K562 (cell line): ENCODE measurements at regions not wholly inside any gene's neighbourhood (a gene's known extent, or its start where the extent isn't known, plus 50 kb on each side); places are given as distances from the start of the nearest gene placed in this dataset.

Experiments
- ATAC-seq: fragments of 200-7000 bp; cut with Tn5 transposase; 3 replicates; pipeline ENCODE4 v1.9.1; 2020; ENCODE audit warnings: moderate library complexity
- BruUV-seq: library from RNA; stranded (reverse); fragments of 400-500 nt; replicated peaks from 2 replicates; lab custom pipeline; 2021; lab: Mats Ljungman, UMichigan
- CTCF ChIA-PET: fragments of 300-600 bp; formaldehyde crosslinking; extraction: SDS; loops from one replicate; lab custom pipeline; 2021; ENCODE audit warnings: low intra/inter-chr PET ratio; lab: Yijun Ruan, JAX
- POLR2A ChIA-PET: fragments of 300-600, 350-650 bp; sonication (Branson Sonifier 250); formaldehyde crosslinking; extraction: SDS; loops from one replicate; lab custom pipeline; 2021; ENCODE audit warnings: antibody characterized with exemption, inconsistent platforms; lab: Yijun Ruan, JAX
- DNase-seq, 4 experiments: peaks; one replicate each; pipeline versions ENCODE4 v3.0.0 to v3.0.0-alpha.2; 2011 to 2018; ENCODE audit warnings: low spot score in 3 of 4, mixed read lengths in 3 of 4; ENCODE audit errors: extremely low read depth in 1 of 4
- FAIRE-seq: peaks from 2 replicates; lab custom pipeline; 2011; peaks lifted over from hg19 to GRCh38; lab: Jason Lieb, UNC
- H2AFZ ChIP-seq: 2 replicates; pipeline ENCODE4 v1.6.0; 2011; ENCODE audit warnings: low read depth, low read length, control low read depth, inconsistent platforms
- H3K27ac ChIP-seq: fragments of 200-600 bp; 3 replicates; pipeline ENCODE4 v1.8.0; 2011; ENCODE audit warnings: low read depth, mild to moderate bottlenecking, control low read depth, inconsistent platforms, low read length, moderate library complexity, mixed read lengths; ENCODE audit errors: extremely low read depth
- H3K27me3 ChIP-seq, 2 experiments: fragments of 300-600 bp in 1 of 2; 2 replicates in 1 of 2; 3 replicates in 1 of 2; pipeline versions ENCODE4 v1.6.0 to v1.8.0; 2011; ENCODE audit warnings: inconsistent platforms in 2 of 2, low read length in 2 of 2, mild to moderate bottlenecking in 1 of 2, mixed read lengths in 1 of 2, moderate library complexity in 1 of 2; ENCODE audit not compliant: control insufficient read depth in 2 of 2, insufficient read depth in 2 of 2
- H3K36me3 ChIP-seq: fragments of 300-600 bp; 3 replicates; pipeline ENCODE4 v1.8.0; 2011; ENCODE audit warnings: mild to moderate bottlenecking, low read length, inconsistent platforms; ENCODE audit not compliant: control insufficient read depth, insufficient read depth
- H3K4me1 ChIP-seq, 2 experiments: fragments of 200-600 bp in 1 of 2; replicated peaks in 1 of 2; 2 replicates in 1 of 2; 3 replicates in 1 of 2; pipeline versions ENCODE4 v1.5.1 to v1.8.0; 2011; ENCODE audit warnings: inconsistent platforms in 2 of 2, low read length in 2 of 2, mild to moderate bottlenecking in 1 of 2, mixed read lengths in 1 of 2, moderate library complexity in 1 of 2; ENCODE audit not compliant: control insufficient read depth in 2 of 2, insufficient read depth in 2 of 2
- H3K4me2 ChIP-seq: 2 replicates; pipeline ENCODE4 v1.6.1; 2011; ENCODE audit warnings: low read length, control low read depth, inconsistent platforms, mixed read lengths; ENCODE audit not compliant: insufficient read depth
- H3K4me3 ChIP-seq: fragments of 200-600 bp; sonication (generic), shearing (Covaris generic); 2 replicates; pipeline ENCODE4 v1.5.1; 2016; ENCODE audit warnings: control low read depth, inconsistent platforms
- H3K79me2 ChIP-seq: fragments of 200-600 bp; 3 replicates; pipeline ENCODE4 v1.8.0; 2011; ENCODE audit warnings: low read length, inconsistent platforms; ENCODE audit not compliant: control insufficient read depth, insufficient read depth
- H3K9ac ChIP-seq, 2 experiments: 2 replicates each; pipeline versions ENCODE4 v1.6.0 to v1.6.1; 2011; ENCODE audit warnings: low read depth in 2 of 2, low read length in 2 of 2, control low read depth in 1 of 2, inconsistent platforms in 1 of 2, mild to moderate bottlenecking in 1 of 2, mixed read lengths in 1 of 2; ENCODE audit not compliant: insufficient read depth in 1 of 2
- H3K9me1 ChIP-seq: one replicate; pipeline ENCODE4 v1.6.0; 2011; ENCODE audit warnings: inconsistent platforms, mild to moderate bottlenecking, low read length, moderate library complexity; ENCODE audit not compliant: control insufficient read depth, insufficient read depth
- H3K9me3 ChIP-seq: replicated peaks from 2 replicates; pipeline ENCODE4 v1.5.1; 2011; ENCODE audit warnings: low read depth, low read length, inconsistent platforms; ENCODE audit not compliant: control insufficient read depth, insufficient read depth
- H4K20me1 ChIP-seq: replicated peaks from 2 replicates; pipeline ENCODE4 v1.6.1; 2011; ENCODE audit warnings: low read length, inconsistent platforms, mixed read lengths; ENCODE audit not compliant: control insufficient read depth, insufficient read depth
- BCL6 ChIP-seq: fragments of 250-450 bp; sonication (Bioruptor Pico); IDR thresholded peaks from 2 replicates; pipeline ENCODE4 v1.4.0; 2020
- BMI1 ChIP-seq: fragments of 150-350 bp; IDR thresholded peaks from 2 replicates; pipeline ENCODE4 v1.6.1; 2014; ENCODE audit warnings: low read length
- COPS2 ChIP-seq: fragments of 450-650 bp; conservative IDR thresholded peaks from 2 replicates; pipeline ENCODE4 v1.6.1; 2016; ENCODE audit warnings: mild to moderate bottlenecking, moderate library complexity
- HIVEP1 ChIP-seq: fragments of 250-450 bp; sonication (Bioruptor Pico); IDR thresholded peaks from 2 replicates; pipeline ENCODE4 v1.4.0; 2020; ENCODE audit warnings: mild to moderate bottlenecking
- ILF3 ChIP-seq: fragments of 450-650 bp; IDR thresholded peaks from 2 replicates; pipeline ENCODE4 v1.6.1; 2018; ENCODE audit warnings: antibody characterized with exemption, mild to moderate bottlenecking, moderate library complexity, borderline replicate concordance
- NELFE ChIP-seq: IDR thresholded peaks from 2 replicates; pipeline ENCODE4 v1.6.1; 2011; ENCODE audit warnings: mild to moderate bottlenecking; ENCODE audit not compliant: insufficient read depth, insufficient read length
- NFYB ChIP-seq: IDR thresholded peaks from 2 replicates; pipeline ENCODE4 v1.6.1; 2011; ENCODE audit warnings: mild to moderate bottlenecking, moderate library complexity; ENCODE audit not compliant: insufficient read length; ENCODE audit errors: extremely low read depth
- SMARCA5 ChIP-seq: fragments of 450-650 bp; IDR thresholded peaks from 2 replicates; pipeline ENCODE4 v1.6.1; 2016
- SREBF1 ChIP-seq: fragments of 150-350 bp; IDR thresholded peaks from 2 replicates; pipeline ENCODE4 v1.6.1; 2014; ENCODE audit warnings: antibody characterized with exemption, low read depth, low read length, borderline replicate concordance
- TCF7 ChIP-seq: sonication (generic); IDR thresholded peaks from 2 replicates; pipeline ENCODE4 v1.6.1; 2016; ENCODE audit warnings: antibody characterized with exemption, borderline replicate concordance
- U2AF2 ChIP-seq: fragments of 200-400 bp; formaldehyde crosslinking; optimal IDR thresholded peaks from 2 replicates; pipeline ENCODE3; 2017; ENCODE audit warnings: low read depth, mild to moderate bottlenecking, low read length
- YBX1 ChIP-seq: fragments of 450-650 bp; IDR thresholded peaks from 2 replicates; pipeline ENCODE4 v1.7.1; 2016; ENCODE audit warnings: mild to moderate bottlenecking
- YY1 ChIP-seq, 3 experiments: IDR thresholded peaks; 2 replicates each; pipeline ENCODE4 v1.6.1; 2011; ENCODE audit warnings: low read length in 2 of 3, mild to moderate bottlenecking in 2 of 3, moderate library complexity in 2 of 3, borderline replicate concordance in 1 of 3, control low read depth in 1 of 3, low read depth in 1 of 3; ENCODE audit not compliant: insufficient read depth in 3 of 3, insufficient replicate concordance in 2 of 3, control insufficient read depth in 1 of 3, insufficient read length in 1 of 3; ENCODE audit errors: extremely low read depth in 1 of 3
- ZFP91 ChIP-seq: sonication (generic); formaldehyde crosslinking; IDR thresholded peaks from 2 replicates; pipeline ENCODE4 v1.8.0; 2022; ENCODE audit warnings: mild to moderate bottlenecking, missing genetic modification reagents
- ZFX ChIP-seq: sonication (generic); formaldehyde crosslinking; IDR thresholded peaks from 2 replicates; pipeline ENCODE4 v1.8.0; 2022; ENCODE audit warnings: mild to moderate bottlenecking, missing genetic modification reagents, moderate library complexity
- ZNF253 ChIP-seq: fragments of 250-450 bp; sonication (Bioruptor Pico); conservative IDR thresholded peaks from 2 replicates; pipeline ENCODE4 v1.6.1; 2021; ENCODE audit warnings: mild to moderate bottlenecking
- ZNF766 ChIP-seq: fragments of 200-800 bp; sonication (Bioruptor generic); conservative IDR thresholded peaks from 2 replicates; pipeline ENCODE4 v1.6.1; 2016; ENCODE audit warnings: missing genetic modification characterization, missing compliant biosample characterization
- ZSCAN29 ChIP-seq: fragments of 450-650 bp; IDR thresholded peaks from 2 replicates; pipeline ENCODE4 v1.6.1; 2017
- WGBS: fragments of 100-300 bp; shearing (Covaris generic); methylation state at CpG from one replicate; pipeline ENCODE4 v1.1.6; 2016; ENCODE audit warnings: low coverage, mixed read lengths; ENCODE audit not compliant: insufficient coverage; ENCODE audit errors: missing lambda C conversion rate; 5-methylcytosine and 5-hydroxymethylcytosine counted together
- in situ Hi-C: fragments of 300-500 bp; cut with MboI; formaldehyde crosslinking; loops from 4 replicates; pipeline ENCODE4 v1.15.0; 2018; ENCODE audit warnings: inconsistent platforms, mixed read lengths
- intact Hi-C: fragments of 100-400 bp; cut with micrococcal nuclease; formaldehyde crosslinking; loops from 2 replicates; pipeline ENCODE4 v1.14.2; 2022
- TF ChIP-seq, protein P1 (sequence below): fragments of 450-650 bp; IDR thresholded peaks from 2 replicates; pipeline ENCODE4 v1.6.1; 2016
- TF ChIP-seq, protein P2 (sequence below): fragments of 450-650 bp; IDR thresholded peaks from 2 replicates; pipeline ENCODE4 v1.7.1; 2018; ENCODE audit warnings: mild to moderate bottlenecking, low read depth; ENCODE audit not compliant: partially characterized antibody

GRCh38 chr5:152811988-152812387, 406.9 kb upstream of the NMUR2 start:
- Histone ChIP-seq H3K4me1 (no peaks in the 10 kb centered on the region), H3K79me2 (no peaks in the 10 kb centered on the region), H3K9me3 (no peaks in the 10 kb centered on the region), H3K4me3 (no peak overlapping the region), H4K20me1 (no peaks in the 10 kb centered on the region), H3K9me1 (no peaks in the 10 kb centered on the region), H3K4me2 (no peak overlapping the region), H3K27me3 (no peaks in the 10 kb centered on the region), H2AFZ (no peak overlapping the region), H3K27ac (no peak overlapping the region), H3K36me3 (no peaks in the 10 kb centered on the region), H3K9ac (no peak overlapping the region)
- in situ Hi-C loops: no loop called here
- no TSS peak for BruUV-seq
- intact Hi-C loops: no loop called here
- TF ChIP-seq NELFE (no peak), ZFX (no peak), SMARCA5 (no peak), ZFP91 (no peak), NFYB (no peak), BMI1 (no peak), HIVEP1 (CRISPR knock-in tag) (no peak), BCL6 (CRISPR knock-in tag) (no peak), ZNF766 (no peak), ZNF253 (CRISPR knock-in tag) (no peak), ZSCAN29 (no peak), TCF7 (no peak), U2AF2 (no peak), YY1 (IDR thresholded peaks at IDR 0.05; ENCODE audit: borderline replicate concordance in 1 of 3, control insufficient read depth in 1 of 3, extremely low read depth in 1 of 3, insufficient read depth in 3 of 3, insufficient read length in 1 of 3, insufficient replicate concordance in 2 of 3, low read depth in 1 of 3, low read length in 2 of 3) (no peak), SREBF1 (no peak), YBX1 (no peak), COPS2 (no peak), ILF3 (no peak)
- TF ChIP-seq, protein P1, sequence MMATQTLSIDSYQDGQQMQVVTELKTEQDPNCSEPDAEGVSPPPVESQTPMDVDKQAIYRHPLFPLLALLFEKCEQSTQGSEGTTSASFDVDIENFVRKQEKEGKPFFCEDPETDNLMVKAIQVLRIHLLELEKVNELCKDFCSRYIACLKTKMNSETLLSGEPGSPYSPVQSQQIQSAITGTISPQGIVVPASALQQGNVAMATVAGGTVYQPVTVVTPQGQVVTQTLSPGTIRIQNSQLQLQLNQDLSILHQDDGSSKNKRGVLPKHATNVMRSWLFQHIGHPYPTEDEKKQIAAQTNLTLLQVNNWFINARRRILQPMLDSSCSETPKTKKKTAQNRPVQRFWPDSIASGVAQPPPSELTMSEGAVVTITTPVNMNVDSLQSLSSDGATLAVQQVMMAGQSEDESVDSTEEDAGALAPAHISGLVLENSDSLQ: no peak
- TF ChIP-seq, protein P2, sequence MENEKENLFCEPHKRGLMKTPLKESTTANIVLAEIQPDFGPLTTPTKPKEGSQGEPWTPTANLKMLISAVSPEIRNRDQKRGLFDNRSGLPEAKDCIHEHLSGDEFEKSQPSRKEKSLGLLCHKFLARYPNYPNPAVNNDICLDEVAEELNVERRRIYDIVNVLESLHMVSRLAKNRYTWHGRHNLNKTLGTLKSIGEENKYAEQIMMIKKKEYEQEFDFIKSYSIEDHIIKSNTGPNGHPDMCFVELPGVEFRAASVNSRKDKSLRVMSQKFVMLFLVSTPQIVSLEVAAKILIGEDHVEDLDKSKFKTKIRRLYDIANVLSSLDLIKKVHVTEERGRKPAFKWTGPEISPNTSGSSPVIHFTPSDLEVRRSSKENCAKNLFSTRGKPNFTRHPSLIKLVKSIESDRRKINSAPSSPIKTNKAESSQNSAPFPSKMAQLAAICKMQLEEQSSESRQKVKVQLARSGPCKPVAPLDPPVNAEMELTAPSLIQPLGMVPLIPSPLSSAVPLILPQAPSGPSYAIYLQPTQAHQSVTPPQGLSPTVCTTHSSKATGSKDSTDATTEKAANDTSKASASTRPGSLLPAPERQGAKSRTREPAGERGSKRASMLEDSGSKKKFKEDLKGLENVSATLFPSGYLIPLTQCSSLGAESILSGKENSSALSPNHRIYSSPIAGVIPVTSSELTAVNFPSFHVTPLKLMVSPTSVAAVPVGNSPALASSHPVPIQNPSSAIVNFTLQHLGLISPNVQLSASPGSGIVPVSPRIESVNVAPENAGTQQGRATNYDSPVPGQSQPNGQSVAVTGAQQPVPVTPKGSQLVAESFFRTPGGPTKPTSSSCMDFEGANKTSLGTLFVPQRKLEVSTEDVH: no peak
- DNase-seq: no peak
- ChIA-PET POLR2A (no interaction called here), CTCF (no interaction called here)
- ATAC-seq: no peak
- WGBS: 0% methylated on average over 5 of the region's 5 CpGs
- FAIRE-seq: no peak
